HG03108 (cell line): ENCODE measurements at regions not wholly inside any gene's neighbourhood (a gene's known extent, or its start where the extent isn't known, plus 50 kb on each side); places are given as distances from the start of the nearest gene placed in this dataset.
"Not testable (repeated sequence)": the region's sequence is repeated elsewhere in the genome, so short reads cannot be mapped to it uniquely, and the experiment has no call there.

Experiments used
- ATAC-seq: cut with Tn5 transposase; IDR thresholded peaks from one replicate; pipeline ENCODE4 v1.9.1; 2021; ENCODE audit warnings: moderate library complexity; ENCODE audit not compliant: unreplicated experiment

DNA sequence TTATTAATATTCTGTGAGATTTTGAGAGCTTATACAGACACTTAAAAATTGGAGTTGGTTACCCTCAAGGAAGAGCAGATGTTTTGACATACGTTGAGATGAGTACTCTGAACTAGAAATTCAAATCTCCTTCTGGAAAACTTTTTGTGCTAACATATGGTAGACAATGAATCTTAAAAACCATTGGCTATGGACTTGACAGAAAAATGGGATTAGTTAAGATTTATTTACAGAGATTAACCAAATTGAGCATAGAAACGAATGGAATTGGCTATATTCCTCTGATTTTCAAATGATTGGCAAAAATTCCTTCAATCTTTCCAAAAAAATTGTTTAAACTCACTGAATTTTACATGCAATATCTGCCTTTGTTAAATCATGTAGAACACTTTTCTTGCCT, 1392.9 kb downstream of the BRINP3 start:
- ATAC-seq: no peak

DNA sequence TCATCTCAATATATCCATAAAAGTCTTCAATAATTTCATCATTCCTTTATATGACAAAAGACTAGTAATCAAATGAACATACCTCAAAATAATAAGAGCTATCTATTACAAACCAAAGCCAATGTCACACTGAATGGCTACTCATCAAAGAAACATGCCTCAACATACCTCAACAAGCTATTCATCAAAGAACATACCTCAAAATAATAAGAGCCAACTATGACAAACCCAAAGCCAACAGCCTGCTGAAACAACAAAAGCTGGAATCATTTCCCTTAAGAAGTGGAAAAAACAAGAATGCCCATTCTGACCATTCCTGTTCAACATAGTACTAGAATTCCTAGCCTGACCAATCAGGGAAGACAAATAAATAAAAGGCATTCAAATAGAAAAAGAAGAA, 1373.7 kb downstream of the BRINP3 start:
- no peak for ATAC-seq

DNA sequence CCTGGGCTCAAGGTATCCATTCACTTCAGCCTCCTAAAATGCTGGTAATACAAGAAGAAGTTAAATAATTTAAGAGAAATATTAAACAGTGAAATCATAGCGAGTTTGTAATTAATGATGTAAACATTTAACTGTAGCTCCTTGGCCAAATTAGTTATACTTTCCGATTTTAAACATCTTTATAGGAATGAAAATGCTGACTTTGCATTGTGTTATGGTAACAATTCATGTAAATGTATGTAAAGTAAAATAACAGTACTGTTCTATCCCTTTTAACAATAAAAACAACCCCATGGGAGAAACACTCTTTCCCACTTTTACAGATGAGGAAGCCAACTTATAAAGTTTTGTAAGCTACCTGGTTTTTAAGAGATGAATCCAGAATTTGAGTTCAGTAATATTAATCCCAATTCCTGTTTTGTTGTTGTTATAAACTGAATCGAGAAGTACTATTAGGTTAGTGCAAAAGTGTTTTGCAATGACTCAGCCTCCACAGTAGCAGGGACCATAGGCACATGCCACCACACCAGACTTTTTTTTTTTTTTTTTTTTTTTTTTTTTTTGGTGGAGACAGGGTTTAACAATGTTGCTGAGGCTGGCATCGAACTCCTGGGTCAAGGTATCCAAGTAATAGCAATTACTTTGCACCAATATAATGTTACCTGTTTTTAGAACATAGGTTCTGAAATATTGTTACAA, 1360.4 kb downstream of the BRINP3 start:
- no peak for ATAC-seq

DNA sequence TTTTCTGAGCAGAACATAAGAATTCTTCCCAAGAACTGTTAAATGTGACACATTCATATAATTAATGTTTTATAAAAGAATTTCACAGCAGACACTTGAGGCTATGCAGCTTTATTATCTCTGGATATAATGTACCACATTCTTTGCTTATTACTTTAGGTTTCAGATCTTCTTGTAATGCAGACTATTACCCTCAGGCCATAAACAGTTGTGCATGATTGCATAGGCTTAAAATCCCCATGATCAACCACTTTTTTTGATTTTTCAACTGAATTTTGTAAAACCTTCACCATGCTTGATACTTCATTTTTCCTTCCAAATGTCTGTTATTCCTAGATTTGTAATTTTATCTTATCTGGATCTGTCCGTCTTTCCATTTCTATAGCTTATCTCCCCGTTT, 1355.7 kb downstream of the BRINP3 start:
- ATAC-seq: no peak

DNA sequence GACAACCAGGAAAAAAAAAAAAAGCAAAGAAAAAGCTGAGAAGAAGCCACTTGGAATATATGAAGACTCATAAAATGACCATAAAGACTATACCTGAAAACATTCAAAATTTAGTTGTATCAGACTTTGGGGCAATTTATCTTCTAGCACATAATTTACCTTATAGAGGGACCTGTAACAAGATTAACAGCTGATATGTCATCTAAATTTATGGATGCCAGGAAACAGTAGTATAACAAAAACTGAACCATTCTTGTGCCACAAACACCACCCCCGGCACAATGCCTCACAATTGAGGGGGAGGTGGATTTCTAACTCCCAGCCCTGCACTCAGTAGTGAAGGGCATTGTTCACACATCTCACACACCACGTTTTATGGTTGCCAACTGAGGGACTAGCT, 1352.0 kb downstream of the BRINP3 start:
- ATAC-seq: no peak

DNA sequence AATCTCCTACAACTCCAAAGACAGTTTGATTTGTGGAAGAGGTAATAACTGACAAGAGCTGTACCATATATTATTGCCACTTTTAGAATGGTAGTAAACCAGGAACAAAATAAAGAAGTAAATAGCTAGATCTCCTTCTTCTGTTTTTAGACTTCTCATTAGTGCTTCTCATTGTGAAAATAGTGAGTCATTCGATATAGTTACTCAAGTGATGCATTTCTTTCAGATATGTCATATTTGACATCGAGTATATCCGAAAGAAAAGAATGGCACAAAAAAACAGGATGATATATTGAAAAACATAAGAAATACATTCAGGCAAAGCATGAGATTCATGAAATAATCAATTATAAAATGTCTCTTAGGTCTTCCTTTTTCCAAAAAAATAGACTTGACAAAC, 1346.1 kb downstream of the BRINP3 start:
- no peak for ATAC-seq

DNA sequence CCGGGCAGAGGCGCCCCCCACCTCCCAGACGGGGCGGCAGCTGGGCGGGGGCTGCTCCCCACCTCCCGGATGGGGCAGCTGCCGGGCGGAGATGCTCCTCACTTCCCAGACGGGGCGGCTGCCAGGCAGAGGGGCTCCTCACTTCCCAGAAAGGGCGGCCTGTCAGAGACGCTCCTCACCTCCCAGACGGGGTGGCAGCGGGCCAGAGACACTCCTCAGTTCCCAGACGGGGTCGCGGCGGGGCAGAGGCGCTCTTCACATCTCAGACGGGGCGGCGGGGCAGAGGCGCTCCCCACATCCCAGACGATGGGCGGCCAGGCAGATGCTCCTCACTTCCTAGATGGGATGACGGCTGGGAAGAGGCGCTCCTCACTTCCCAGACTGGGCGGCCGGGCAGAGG, 1337.9 kb downstream of the BRINP3 start:
- not testable (repeated sequence) for ATAC-seq

DNA sequence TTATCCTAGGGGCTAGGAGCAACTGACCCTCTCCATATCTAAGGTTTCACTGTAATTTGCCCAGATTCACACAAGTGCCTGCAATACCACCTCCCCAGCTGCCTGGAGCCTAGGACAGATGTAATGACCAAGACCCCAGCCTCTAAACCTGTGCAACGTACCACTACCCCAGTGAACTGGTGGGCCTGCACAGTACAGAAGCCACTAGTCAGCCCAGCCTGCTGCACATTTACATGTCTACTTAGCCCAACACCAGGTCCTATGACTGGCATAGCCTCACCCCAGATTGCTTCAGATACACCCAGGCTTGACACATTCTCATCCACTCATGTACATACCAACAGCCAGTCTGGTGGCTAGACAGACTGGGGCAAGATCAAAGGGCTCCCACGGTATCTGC, 1336.6 kb downstream of the BRINP3 start:
- no peak for ATAC-seq

DNA sequence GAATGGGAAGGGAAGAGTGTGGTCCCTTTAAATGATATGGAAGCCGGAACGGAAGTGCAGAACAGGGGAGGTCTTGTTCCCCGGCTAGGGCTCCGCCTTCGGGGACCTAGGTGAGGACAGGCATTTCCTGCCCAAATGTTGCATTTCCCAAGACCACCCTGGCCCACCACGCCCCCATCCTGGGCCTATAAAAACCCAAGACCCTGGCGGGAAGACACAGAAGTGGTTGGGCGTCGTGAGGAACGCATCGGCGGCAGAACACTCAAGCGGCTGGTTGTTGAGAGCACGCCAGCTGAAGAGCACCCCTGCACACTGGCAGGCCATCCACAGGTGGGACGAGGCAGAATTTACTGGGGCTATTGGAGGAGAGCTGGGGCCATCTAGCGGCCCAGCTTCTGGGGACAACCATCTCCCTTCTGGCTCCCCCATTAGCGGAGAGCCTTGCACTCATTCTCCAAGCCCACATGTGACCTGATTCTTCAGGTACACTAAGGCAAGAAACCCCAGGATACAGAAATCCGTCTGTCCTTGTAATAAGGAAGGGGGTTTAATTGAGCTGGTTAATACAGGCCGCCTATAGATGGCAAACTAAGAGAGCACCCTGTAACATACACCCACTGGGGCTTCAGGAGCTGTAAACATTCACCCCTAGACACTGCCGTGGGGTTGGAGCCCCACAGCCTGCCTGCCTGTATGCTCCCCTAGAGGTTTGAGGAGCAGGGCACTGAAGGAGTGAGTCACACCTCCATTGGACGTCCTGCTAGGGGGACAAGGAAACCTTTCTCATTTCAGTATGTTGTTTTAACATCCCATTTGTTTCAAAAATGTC, 1327.9 kb downstream of the BRINP3 start:
- ATAC-seq: no peak

DNA sequence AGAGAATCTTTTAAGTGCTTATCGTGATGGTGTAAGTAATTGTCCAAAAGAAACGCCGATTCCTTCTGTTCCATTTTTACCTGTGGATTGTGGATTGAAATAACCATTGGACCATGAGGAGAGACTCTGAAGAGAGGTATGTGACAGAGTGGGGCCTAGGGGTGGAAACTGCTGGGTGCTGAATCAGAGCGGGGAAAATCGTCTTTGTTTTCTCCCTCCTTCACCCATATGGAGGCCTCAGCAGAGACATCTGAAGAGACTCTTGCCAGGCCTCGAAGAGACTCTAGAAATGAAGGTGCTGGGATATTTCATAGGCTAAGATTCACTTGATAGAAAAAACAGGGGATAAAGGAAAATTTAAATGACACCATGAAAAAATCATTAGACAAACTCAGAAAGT, 1327.0 kb downstream of the BRINP3 start:
- no peak for ATAC-seq

DNA sequence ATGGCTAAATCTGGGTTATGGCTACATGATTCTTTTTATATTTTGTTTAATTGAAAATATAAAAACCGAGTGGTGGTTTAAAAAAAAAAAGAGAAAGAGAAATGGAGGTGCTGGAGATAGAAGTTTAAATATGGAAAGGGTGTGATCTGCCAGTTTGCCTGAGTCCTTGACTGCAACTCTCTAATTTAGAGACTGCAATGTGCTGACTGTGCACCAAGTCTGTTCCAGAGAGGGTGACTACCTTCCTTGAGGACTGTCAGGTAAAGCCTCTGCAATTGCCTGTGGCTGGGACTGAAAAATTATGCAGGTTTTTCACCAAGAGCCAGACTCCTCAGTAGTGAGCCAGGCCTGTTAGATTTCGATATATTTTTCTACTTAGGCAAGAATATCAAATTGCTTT, 1326.3 kb downstream of the BRINP3 start:
- ATAC-seq: no peak

DNA sequence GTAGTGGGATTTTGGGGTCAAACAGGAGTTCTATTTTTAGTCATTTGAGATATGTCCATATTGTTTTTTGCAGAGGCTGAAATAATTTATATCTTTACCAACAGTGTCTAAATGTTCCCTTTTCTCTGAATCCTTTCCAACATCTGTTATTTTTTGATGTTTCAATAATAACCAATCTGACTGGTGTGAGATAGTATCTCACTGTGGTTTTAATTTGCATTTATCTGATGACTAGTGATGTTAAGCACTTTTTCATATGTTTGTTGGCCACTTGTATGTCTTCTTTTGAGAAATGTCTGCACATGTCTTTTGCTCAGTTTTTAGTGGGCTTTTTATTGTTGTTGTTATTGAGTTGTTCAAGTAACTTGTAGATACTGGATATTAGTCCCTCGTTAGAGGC, 1325.0 kb downstream of the BRINP3 start:
- no peak for ATAC-seq

DNA sequence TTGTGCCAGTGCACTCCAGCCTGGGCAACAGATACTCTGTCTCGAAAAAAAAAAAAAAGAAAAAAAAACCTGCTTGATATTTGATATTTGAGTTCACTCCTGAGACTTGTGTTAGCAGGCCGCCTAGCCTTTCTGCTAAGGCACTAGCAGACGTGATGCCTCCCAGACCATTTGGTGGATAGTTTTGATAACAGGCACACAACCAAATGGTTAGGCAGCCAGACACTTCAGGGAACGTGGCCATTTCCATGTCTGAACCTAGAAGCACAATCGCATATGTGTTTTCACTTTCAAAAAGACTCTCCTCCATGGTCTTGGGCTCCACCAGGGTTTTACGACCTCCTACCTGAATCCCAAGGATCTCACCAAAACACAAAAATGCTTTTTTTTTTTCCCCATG, 1319.5 kb downstream of the BRINP3 start:
- no peak for ATAC-seq

DNA sequence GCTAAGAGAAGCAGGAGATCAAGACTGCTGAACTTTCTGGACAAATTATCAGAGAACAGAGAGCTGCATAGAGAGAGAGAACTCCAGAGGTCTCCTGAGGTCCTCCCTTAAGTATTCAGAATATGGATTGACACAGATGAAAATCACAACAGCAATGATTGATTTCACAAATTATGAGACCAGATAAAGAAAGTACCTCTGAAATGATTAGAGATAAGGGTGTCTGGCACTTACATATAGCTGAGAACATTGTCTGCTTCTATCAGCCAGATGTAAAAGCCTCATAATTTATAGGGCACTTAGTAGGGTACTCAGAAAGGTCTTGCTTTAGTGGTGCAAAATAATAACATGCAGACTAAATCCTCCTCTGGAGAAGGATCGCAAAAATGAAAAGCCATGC, 1301.8 kb downstream of the BRINP3 start:
- no peak for ATAC-seq

DNA sequence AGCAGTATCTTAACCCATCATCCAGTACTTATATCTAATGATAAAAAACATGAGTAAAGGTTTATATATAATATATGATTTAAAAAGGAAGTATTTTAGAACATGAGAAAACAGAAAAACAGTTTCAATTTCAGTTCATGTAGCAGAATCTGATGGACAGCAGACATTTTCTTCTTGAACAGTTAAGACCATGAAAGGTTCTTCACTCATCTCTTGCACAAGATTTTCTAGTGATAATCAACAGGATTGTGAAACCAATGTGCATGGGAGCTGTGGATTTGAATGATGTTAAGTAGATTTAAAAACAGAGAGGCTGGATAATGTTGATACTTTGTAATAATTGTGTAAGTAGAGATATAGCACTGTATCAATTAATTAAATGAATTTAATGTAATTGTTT, 1297.6 kb downstream of the BRINP3 start:
- ATAC-seq: no peak

DNA sequence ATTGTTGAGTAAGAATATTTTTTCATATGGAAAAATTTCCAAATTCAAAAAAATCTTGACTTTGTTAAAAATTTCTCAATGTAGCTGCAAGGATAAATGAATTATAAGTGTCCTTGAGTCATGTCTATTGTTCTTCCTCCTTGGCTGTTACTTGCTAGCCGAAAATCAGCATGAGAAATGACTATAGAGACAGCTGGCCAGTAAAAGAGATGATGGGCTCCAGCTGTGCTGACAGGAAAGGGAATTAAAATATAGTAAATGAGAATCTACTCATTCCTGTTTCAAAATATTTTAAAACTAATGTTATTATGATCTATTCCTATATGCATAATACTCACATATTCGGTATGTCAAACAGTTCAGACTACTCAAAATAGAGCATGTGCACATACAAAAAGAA, 1292.6 kb downstream of the BRINP3 start:
- ATAC-seq: no peak

DNA sequence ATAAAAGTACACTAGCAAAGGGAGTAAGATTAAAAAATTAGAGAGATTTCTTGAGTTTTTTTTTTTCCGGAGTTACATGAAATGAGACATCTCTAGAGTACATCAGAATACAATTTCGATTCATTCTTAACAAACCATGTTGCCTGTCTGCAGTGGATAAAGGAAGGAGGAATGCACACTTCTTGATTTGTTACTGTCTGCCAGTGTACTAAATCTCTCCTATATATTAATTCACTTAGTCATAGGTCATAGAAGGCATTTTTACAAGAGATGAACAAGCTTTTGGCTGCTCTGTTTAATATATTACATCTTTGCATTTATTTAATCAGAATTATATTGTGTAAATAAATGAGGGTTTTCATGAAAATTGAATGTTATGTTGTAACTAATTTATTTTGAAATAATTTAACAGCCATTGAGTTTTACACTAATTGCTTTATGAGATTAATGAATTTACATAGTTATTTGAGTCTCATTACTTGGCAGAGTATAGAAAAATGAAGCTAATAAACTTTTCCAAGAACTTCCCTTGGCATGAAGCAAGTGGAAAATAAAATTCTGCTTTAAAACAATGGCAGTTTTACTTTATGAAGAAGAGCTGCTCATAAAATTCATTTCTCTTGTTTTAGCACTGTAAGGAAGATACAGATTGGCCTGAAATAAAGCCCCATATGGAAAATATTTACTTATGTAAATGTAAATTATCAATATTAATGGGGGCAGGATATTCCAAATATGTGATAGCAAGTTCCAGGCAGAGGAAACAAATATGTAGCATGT, 1284.7 kb downstream of the BRINP3 start:
- no peak for ATAC-seq

DNA sequence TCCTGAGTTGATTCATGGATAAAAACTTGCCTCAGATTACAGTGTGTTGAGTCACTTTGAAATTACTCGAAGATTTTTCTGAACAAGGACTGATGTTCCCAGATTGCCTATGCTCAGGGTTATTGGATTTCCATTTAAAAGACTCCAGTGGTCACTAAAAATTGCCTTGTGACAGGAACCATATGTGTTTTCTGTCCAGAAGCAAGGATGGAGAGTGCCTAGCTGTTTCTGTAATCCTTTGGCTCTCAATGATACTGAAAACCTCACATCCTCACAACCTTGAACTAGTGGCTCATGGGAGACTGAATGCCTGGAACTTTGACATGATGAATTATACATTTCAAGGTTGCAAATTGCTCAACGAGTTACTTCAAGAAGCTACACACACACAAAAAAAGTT, 1271.8 kb downstream of the BRINP3 start:
- ATAC-seq: no peak

DNA sequence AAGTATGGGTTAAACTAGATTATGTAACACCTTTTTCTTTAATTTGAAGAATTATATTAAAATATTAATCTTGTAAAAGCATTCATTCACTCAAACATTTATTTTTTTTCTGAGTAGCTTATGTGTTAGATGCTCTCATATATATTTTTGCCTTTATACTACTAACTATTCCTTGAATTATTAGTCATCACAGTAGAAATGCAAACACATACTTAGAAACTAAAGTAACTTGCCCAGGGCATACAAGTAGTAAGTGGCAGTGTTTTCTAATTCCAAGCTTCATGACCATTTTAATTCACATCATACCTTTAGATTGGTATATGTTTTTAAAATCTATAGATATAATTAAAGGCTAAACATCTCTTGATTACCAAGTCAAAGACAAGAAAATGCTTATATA, 1271.0 kb downstream of the BRINP3 start:
- no peak for ATAC-seq

DNA sequence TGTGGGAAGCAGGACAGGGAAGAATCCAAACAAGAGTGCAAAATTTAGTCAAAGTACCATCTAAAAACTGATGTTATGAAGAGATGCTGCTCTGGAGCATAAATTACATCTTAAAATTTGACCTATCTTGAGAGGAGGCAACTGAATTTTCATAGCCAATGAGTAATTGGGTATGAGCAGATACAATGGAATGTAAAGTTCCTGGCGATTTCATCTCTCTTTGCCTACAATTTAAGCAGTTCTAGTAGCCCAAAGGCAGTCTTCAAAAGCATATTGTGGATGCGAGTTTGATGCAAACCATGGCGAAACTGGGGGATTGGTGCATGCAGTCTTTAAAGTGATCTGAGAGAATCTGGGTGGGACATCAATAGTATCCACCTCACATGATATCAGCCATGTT, 1265.9 kb downstream of the BRINP3 start:
- no peak for ATAC-seq

DNA sequence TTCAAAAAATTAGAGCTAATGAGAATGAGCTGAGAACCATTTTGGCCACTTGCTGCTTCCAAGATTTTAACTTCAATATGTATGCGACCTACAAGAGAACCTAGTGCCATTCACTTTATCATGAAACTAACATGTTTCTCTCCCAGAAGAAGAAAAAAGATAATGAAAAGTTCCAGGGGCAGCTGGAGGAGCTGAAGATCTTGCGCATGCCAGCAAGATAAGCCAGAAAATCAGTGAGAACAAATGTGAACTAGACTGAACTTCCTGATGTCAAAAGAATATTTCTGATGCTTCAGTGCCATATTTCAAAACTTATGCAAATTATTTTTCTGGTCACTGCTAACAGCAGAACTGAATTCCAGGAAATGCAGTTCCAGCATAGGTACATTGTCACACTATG, 1265.1 kb downstream of the BRINP3 start:
- no peak for ATAC-seq

DNA sequence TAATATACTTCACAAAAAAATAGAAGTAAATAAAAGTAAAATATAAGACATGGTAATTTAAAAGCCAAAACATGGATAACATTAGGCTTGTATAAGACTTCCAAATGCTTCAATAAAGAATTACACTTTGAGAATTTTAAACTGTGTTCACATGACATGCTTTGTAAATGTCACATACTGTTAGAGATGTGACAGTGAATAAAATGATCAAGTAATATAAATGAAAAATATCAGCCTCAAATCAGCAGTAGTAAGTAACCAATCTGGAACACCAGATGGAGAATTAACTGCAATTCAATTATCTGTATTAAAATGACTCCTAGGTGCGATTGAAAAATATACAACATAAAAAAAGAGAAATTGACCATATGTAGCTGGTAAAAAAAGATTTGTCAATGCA, 1260.8 kb downstream of the BRINP3 start:
- no peak for ATAC-seq
